ENCODE measurements at regions not wholly inside any gene's neighbourhood (a gene's known extent, or its start where the extent isn't known, plus 50 kb on each side); places are given as distances from the start of the nearest gene placed in this dataset.
A peak's percentile ranks its signal among the peaks of the same experiment; 100 is the strongest.
"Not testable (repeated sequence)": the region's sequence is repeated elsewhere in the genome, so short reads cannot be mapped to it uniquely, and the experiment has no call there.

GRCh38 chr20:48143435-48144081, 358.3 kb upstream of the SULF2 start:
- DNase-seq, result peak; percentile 9

GRCh38 chr20:48142516-48142773, 357.2 kb upstream of the SULF2 start:
- no peak for DNase-seq

DNA sequence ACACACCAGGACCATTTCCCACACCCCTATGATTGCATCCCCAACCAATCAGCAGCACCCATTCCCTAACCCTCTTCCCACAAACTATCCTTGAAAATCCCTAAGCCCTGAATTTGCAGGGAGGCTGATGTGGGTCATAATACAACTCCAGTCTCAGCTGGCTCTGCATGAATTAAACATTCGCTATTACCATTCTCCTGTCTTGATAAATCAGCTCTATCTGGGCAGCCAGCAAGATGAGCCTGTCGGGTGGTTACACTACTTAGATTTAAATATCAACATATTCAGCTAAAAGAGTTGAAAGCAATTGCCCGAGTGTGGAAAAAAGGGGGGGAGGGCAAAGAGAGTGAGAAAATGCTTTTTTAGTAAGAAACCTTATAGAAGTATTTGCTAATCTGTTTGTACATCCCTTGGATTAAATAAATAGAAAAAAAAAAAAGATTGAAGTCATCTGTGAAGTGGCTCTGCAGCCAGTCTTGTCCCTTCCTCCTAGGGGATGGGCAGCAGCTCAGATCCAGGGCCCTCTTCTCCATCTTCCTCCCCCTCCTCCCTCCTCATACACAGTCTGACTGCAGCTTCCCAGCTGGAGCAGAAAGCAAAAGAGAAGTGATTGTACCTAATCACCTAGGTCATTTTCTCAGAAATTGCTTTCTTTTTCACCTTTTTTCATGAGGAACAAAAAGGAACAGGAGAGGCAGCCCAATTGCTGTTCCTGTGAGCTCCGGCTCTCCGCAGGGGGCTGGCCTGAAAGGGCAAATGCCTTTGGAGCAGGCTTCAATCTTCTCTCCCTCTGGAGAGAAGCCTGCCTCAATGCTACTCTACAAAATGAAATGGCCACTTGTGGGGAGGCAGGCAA, 356.6 kb upstream of the SULF2 start:
- no peak for DNase-seq

DNA sequence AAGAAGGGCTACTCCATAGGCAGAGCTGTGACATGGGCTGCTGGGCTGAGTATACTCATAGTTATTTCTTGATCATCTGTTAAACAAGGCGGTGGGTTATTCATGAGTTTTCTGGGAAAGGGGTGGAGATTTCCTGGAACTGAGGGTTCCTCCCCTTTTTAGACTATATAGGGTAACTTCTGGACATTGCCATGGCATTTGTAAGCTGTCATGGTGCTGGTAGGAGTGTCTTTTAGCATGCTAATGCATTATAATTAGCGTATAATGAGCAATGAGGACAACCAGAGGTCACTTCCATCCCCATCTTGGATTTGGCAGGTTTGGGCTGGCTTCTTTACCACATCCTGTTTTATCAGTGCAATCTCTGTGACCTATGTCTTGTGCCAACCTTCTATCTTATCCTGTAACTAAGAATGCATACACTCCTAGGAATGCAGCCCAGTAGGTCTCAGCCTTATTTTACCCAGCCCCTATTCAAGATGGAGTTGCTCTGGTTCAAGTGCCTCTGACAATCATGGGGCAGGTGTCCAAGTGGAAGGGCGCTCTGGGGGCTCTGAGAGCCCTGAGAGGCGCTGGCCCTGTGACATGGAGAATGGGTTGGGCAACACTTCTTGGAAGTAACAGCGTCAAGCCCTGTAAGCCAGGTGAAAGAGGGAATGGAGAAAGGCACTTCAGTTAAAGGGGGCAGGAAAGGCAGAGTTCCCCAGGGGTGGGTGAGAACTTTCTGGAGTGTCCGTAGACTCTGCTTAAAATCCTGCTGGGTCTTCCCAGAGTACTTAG, 354.2 kb upstream of the SULF2 start:
- DNase-seq, result no peak

DNA sequence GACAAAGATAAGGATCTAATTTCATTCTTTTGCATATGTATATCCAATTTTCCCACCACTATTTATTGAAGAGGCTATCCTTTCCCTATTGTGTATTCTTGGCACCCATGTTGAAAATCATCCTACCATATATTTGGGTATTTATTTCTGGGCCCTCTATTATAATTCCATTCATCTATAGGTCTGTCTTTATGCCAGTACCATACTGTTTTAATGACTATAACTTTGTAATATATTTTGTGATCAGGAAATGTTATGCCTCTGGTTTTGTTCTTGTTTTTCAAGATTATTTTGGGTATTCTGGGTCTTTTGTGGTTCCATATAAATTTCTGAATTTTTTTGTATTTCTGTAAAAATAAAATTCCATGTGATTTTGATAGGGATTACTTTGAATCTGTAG, 347.6 kb upstream of the SULF2 start:
- DNase-seq, result no peak

- DNase-seq, result no peak
Measured at GRCh38 chr20:48131581-48131980, 346.3 kb upstream of the SULF2 start.

- no peak for DNase-seq
Measured at GRCh38 chr20:48129345-48129942, 344.2 kb upstream of the SULF2 start.

DNA sequence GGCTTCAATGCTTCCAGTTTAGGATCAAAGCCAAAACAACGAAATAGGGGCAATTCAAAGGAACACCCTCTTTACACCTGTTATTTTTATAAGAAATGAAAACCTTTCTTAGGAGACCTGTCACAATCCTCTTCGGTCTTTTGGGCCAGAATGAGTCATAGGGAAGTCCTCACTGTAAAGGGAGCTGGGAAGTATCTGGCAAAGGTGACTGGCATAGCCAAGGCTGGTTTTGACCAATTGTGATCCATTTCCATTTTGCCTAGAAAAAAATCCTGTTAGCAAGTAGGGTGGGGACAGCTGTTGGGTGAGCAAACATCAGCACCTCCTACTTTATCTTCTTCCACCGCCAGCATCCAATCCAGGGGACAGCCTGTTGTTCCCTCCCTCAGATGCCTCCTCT, 343.2 kb upstream of the SULF2 start:
- no peak for DNase-seq

GRCh38 chr20:48127964-48128363, 342.7 kb upstream of the SULF2 start:
- peak; percentile 4 for DNase-seq

DNA sequence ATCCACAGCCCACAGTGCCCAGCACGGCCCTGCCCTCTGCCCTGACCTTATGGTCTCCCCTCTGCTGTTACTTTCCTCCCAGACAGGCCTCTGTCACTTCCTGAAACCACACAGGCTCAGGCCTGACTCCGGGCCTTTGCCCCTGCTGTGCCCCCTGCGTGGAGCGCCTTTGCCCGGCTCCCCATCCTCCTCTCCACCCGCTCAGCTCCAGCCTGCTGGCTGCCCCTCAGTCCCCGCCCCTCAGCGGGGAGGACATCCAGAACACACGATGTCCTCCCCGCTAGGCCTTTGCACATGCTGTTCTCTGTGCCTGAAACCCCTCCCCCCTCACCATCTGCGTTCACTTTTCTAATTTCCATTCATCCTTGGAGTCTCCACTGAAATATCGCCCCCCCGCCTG, 341.9 kb upstream of the SULF2 start:
- DNase-seq, result not testable (repeated sequence)

DNA sequence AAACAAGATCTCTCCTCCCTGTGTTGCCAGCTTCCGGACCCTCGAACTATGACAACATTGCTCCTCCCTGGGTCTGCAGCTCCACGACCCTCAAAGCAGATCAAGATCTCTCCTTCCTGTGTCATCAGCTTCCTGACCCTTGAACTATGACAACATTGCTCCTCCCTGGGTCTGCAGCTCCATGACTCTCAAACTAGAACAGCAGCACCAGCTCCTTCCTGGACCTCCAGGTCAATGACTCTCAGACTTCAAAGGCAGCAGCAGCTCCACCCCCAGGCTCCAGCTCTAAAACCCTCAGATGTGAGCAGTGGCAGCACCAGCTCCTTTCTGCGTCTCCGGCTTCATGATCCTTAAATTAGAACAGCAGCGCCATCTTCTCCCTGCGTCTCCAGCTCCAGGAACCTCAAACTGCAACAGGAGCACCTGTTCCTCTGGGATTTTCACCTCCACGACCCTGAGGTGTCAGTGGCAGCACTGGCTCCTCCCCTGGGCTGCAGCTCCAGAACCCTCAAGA, 341.0 kb upstream of the SULF2 start:
- DNase-seq, result no peak

DNA sequence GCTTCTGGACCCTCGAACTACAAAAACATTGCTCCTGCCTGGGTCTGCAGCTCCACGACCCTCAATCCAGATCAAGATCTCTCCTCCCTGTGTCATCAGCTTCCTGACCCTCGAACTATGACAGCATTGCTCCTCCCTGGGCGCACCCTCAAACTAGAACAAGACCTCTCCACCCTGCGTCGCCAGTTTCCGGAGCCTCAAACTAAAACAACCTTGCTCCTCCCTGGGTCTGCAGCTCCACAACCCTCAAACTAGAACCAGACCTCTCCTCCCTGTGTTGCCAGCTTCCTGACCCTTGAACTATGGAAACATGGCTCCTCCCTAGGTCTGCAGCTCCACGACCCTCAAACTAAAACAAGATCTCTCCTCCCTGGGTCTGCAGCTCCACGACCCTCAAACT, 339.7 kb upstream of the SULF2 start:
- DNase-seq, result no peak

DNA sequence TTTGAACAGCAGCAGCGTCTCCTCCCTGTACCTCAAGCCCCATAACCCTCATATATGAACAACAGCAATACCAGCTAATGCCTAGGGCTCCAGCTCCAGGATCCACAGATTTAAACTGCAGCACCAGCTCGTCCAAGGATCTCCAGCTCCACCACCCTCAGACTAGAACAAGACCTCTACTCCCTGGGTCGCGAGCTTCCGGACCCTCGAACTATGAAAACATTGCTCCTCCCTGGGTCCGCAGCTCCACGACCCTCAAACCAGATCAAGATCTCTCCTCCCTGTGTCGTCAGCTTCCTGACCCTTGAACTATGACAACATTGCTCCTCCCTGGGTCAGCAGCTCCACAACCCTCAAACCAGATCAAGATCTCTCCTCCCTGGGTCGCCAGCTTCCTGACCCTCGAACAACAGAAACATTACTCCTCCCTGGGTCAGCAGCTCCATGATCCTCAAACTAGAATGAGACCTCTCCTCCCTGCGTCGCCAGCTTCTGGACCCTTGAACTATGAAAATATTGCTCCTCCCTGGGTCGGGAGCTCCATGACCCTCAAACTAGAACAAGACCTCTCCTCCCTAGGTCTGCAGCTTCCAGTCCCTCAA, 339.0 kb upstream of the SULF2 start:
- DNase-seq, result no peak

- DNase-seq, result no peak
Measured at GRCh38 chr20:48120120-48120519, 334.8 kb upstream of the SULF2 start.

DNA sequence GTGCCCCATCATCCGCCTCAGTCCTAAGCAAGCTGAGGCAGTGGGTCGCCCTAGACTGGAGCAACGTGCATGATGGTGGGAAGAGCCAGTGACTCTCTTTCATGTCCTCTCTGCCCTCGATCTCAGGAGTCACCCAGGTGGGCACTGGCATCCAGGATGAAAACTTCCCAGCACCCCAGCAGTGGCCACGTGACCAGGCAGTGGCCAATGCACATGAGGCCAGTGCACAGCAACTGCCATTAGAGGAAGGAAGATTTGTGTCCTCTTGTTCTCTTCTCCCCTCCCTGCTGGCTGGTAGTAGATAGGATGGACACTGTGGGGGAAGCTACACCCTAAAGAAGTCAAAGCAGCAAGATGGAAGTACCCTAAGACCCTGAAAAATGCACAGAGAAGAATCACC, 334.1 kb upstream of the SULF2 start:
- DNase-seq, result not testable (repeated sequence)

DNA sequence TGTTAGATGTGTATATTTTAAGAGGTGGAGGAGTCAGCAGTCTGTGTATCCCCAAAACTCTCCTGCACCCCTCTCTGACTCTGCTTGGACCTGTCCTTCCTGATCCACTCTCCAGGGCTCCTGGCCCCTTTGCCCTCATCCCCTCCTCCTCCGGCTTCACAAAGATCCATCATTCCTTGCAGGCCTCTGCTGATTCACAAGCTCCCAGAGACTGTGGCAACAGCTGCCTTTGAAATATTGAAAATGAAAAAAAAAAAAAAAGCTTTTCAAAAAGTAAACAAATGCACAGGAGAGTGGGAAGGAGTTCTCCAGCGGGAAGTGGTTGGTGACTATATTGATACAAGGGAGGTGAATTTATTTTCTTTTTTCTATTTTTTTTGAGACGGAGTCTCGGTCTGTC, 330.2 kb upstream of the SULF2 start:
- DNase-seq, result no peak

DNA sequence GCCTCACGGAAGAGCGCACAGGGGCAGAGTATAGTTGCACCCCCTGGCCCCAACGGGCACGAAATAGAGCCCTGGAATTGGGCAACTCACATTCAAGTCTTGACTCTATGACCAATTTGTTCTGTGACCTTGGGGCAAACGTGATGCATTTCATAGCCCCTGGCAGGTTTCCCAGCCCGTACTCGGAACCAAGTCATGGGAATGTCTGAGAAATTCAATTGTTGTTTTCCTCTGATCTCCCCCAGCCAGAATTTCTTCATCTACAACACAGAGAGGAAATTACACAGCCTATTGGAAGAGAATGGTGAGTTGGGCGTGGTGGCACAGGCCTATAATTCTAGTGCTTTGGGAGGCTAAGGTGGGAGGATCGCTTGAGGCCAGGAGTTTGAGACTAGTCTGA, 322.3 kb upstream of the SULF2 start:
- no peak for DNase-seq

- DNase-seq, result no peak
Measured at GRCh38 chr20:48106428-48106827, 321.1 kb upstream of the SULF2 start.

DNA sequence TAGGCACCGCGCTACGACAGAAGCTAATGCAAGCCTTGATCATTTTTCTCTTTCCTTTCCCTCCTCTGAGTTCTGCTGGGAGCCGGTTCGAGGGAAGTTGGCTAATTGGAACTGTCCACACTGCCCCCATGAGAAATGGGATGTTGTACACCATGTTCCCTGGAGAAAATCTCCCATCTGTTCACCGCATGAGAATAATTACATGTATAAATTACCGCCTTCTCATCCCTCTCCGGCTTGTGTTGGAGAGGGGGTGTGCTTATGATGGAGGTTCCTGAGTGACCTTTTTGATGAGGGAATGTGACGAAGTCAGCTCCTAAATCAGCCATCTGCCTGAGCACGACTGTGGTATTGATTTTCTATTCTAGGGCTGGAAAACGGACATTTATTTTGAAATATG, 320.2 kb upstream of the SULF2 start:
- DNase-seq, result peak; percentile 21

GRCh38 chr20:48102931-48103660, 317.8 kb upstream of the SULF2 start:
- DNase-seq, result peak; percentile 55

DNA sequence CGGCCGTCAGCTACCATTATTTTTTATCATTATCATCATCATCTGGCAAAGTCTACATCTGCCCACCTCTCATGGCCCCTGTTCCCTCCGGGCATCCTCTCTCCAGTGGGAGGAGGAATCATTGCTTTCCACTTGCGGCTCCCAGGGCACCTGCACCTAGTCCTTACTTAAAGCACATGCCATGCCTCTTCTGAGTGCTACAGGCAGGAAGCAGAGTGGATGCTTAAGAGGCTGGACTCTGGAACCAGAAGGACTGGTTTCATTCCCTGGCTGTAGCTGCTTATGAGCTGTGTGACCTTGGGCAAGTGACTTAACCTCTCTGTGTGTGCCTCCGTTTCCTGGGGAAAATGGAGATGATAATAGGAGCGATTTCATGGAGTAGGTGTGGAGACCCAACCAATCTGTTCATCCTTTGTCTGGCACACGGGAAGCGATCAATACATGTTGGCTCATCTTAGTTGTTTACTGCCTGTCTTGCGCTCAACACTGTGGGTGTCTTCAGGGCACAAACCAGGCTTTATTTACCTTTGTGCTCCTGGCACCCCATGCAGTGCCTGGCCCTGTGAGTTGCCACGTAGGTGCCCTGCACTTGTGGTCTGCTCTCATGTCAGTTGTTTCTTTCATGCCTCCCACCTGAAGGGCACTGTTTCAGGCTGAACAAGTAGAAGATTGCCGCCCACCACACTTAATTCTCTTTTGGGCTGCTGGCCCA, 317.0 kb upstream of the SULF2 start:
- no peak for DNase-seq

- DNase-seq, result no peak
Measured at GRCh38 chr20:48100483-48100882, 315.2 kb upstream of the SULF2 start.

Measured in NCI-H1694 (cell line).